GM06990 (cell line): ENCODE measurements at regions not wholly inside any gene's neighbourhood (a gene's known extent, or its start where the extent isn't known, plus 50 kb on each side); places are given as distances from the start of the nearest gene placed in this dataset.

Experiments used
- DNase-seq: peaks from one replicate; pipeline ENCODE4 v3.0.0-alpha.2; 2011; ENCODE audit not compliant: insufficient read length; ENCODE audit errors: extremely low read depth
- H3K27me3 ChIP-seq: replicated peaks from 2 replicates; pipeline ENCODE4 v1.6.0; 2011; ENCODE audit warnings: low read length; ENCODE audit not compliant: control insufficient read depth, insufficient read depth
- H3K36me3 ChIP-seq: 2 replicates; pipeline ENCODE4 v1.5.1; 2011; ENCODE audit warnings: low read length; ENCODE audit not compliant: control insufficient read depth, insufficient read depth
- H3K4me3 ChIP-seq: replicated peaks from 2 replicates; pipeline ENCODE4 v1.5.1; 2011; ENCODE audit warnings: low read depth, mild to moderate bottlenecking, control low read depth, low read length
- TF ChIP-seq, protein P1 (sequence below): IDR thresholded peaks from 2 replicates; pipeline ENCODE4 v1.5.1; 2011; ENCODE audit warnings: low read length, control low read depth, mild to moderate bottlenecking, inconsistent platforms; ENCODE audit not compliant: insufficient read depth, poor library complexity, severe bottlenecking

DNA sequence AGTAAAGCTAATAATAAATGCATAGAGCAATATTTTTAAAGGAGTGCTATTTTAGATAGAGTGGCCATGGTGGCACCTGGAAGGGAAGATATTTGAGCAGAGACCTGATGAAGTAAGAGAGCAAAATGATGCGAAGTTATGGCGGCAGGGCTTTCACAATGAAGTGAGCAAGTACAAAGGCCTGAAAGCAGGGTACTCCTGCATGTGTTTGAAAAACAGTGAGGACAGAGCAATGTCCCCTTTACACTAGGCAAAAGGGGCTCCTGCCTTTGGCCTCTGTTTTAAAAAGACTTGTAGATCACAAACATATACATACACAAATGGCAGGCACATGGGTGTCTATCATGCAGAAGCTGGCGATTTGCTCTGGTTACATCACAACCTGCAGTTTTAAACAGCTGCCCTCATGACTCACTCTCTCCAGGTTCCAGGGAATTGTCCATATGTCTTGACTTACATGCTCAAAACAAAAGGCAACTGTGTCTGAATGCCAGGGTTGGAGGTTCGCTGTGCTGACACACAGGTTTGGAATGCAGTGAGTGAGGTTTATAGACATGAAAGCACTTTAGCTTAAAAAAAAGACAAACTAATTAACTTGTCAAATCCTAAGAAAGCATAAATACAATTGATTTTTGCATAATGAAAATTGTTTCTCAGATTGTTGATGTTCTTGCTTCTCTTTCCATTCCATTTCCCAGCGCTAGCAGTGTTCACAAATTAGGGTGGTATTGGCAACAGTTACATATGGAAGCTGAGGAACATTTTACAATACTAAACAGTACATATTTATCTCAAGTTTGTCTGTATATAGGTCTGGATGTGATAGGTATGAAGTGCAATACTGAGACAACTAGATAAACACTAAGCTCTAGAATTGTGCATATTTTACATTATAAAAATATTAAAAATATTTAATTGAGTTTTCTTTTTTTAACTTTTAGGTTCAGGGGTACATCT, 313.9 kb downstream of the BARHL2 start:
- Histone ChIP-seq H3K4me3 (no peak overlapping the region), H3K36me3 (no peaks in the 10 kb centered on the region), H3K27me3 (no peaks in the 10 kb centered on the region)
- TF ChIP-seq, protein P1, sequence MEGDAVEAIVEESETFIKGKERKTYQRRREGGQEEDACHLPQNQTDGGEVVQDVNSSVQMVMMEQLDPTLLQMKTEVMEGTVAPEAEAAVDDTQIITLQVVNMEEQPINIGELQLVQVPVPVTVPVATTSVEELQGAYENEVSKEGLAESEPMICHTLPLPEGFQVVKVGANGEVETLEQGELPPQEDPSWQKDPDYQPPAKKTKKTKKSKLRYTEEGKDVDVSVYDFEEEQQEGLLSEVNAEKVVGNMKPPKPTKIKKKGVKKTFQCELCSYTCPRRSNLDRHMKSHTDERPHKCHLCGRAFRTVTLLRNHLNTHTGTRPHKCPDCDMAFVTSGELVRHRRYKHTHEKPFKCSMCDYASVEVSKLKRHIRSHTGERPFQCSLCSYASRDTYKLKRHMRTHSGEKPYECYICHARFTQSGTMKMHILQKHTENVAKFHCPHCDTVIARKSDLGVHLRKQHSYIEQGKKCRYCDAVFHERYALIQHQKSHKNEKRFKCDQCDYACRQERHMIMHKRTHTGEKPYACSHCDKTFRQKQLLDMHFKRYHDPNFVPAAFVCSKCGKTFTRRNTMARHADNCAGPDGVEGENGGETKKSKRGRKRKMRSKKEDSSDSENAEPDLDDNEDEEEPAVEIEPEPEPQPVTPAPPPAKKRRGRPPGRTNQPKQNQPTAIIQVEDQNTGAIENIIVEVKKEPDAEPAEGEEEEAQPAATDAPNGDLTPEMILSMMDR, result no peak
- no peak for DNase-seq

DNA sequence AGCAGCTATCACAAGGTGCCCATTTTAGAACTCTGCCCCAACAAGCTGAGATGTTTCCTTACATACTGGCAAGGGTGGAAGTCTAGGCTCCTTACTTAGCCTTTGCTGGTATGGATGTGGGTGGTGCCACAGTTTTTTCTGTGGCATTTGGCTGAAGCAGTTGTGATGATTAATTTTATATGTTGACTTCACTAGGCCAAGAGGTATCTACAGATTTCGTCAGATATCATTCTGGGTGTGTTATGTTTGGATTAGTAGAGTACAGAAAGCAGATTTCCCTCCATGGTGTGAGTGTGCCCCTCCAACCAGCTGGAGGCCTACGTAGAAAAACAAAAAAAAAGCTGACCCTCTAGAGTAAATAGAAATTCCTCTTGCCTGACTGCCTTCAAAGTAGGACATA, 317.0 kb downstream of the BARHL2 start:
- no peak for DNase-seq

DNA sequence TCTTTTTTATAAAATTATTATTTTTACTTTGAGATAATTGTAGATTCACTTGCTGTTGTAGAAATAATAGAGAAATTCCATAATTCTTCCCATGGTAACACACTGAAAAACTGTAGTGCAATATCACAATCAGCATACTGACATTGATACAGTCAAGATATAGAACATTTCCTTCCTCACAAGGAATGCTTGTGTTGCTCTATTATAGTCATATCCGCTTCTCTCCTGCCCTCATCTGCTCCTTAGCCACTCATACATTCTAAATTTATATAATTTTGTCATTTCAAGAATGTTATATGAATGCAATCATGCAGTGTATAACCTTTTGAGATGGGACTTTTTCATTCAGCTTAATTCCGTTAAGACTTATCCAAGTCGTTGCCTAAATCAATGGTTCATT, 320.2 kb downstream of the BARHL2 start:
- no peak overlapping the region for H3K4me3 ChIP-seq
- TF ChIP-seq, protein P1, result no peak
- no peak for DNase-seq
- H3K36me3 ChIP-seq, result no peaks in the 10 kb centered on the region
- no peaks in the 10 kb centered on the region for H3K27me3 ChIP-seq

More for the DNA sequence above, 317.0 kb downstream of the BARHL2 start:
- H3K36me3 ChIP-seq, result no peaks in the 10 kb centered on the region
- TF ChIP-seq, protein P1, result no peak
- H3K27me3 ChIP-seq, result no peaks in the 10 kb centered on the region
- H3K4me3 ChIP-seq, result no peak overlapping the region

DNA sequence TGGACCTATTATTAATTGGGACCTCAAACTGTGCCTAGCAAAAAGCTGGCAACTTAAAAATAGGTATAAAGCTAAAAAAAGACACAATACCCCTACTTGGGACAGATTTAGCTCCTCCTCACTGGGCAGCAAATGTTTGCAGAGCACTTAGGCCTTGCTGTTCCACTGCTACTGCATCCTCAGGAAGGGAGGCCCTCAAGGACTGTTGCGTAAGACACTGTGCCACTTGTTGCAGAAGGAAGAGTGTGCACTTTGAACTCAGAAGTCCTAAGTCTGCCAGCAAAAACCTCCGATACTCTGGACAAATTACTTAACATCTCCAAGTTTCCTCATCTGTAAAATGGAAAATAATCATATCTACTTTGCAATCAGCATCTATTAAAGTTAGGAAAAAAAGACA, 322.9 kb downstream of the BARHL2 start:
- Histone ChIP-seq H3K4me3 (no peak overlapping the region), H3K36me3 (no peaks in the 10 kb centered on the region), H3K27me3 (no peaks in the 10 kb centered on the region)
- no peak for DNase-seq
- TF ChIP-seq, protein P1, result no peak

DNA sequence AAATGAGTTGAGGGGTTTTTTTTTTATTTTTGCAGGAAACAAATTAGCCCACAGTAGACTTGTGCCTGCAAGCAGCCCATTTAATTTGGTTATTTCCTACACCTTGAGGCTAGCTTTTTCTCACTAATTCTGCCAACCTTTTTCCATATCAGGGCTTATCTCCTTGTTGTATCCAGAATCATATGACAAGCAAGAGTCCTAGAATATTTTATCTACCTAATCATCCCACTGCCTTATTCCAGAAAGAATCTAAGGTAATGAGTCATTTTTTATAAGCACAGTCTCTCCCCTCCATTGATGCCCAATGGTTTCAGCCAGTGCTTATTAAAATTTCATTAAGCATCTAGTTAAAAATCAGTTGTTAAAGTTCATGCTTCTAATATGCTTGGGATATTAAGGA, 324.1 kb downstream of the BARHL2 start:
- no peak for DNase-seq
- H3K4me3 ChIP-seq, result no peak overlapping the region
- H3K36me3 ChIP-seq, result no peaks in the 10 kb centered on the region
- no peaks in the 10 kb centered on the region for H3K27me3 ChIP-seq
- TF ChIP-seq, protein P1, result no peak
